Astrocyte (in vitro differentiated cells and primary cell): ENCODE measurements at regions not wholly inside any gene's neighbourhood (a gene's known extent, or its start where the extent isn't known, plus 50 kb on each side); places are given as distances from the start of the nearest gene placed in this dataset.

Experiments
- DNase-seq: peaks from one replicate; pipeline ENCODE4 v3.0.0-alpha.2; 2010; ENCODE audit warnings: low read depth
- FAIRE-seq: peaks from 2 replicates; lab custom pipeline; 2011; peaks lifted over from hg19 to GRCh38; lab: Jason Lieb, UNC
- H2AFZ ChIP-seq: 2 replicates; pipeline ENCODE4 v1.6.0; 2012; ENCODE audit warnings: low read depth, low read length, inconsistent platforms
- H3K27ac ChIP-seq: 2 replicates; pipeline ENCODE4 v1.5.1; 2011; ENCODE audit warnings: low read depth, low read length, inconsistent platforms
- H3K27me3 ChIP-seq: 2 replicates; pipeline ENCODE4 v1.6.0; 2011; ENCODE audit warnings: low read length, inconsistent platforms; ENCODE audit not compliant: insufficient read depth
- H3K36me3 ChIP-seq: 2 replicates; pipeline ENCODE4 v1.5.1; 2011; ENCODE audit warnings: low read length, inconsistent platforms; ENCODE audit not compliant: insufficient read depth
- H3K4me1 ChIP-seq: 2 replicates; pipeline ENCODE4 v1.5.1; 2011; ENCODE audit warnings: low read length, inconsistent platforms; ENCODE audit not compliant: insufficient read depth
- H3K4me2 ChIP-seq: 2 replicates; pipeline ENCODE4 v1.6.0; 2012; ENCODE audit warnings: low read length, inconsistent platforms
- H3K4me3 ChIP-seq: 2 replicates; pipeline ENCODE4 v1.5.1; 2011; ENCODE audit warnings: low read depth, mild to moderate bottlenecking, low read length, inconsistent platforms; ENCODE audit not compliant: insufficient read depth
- H3K79me2 ChIP-seq: 2 replicates; pipeline ENCODE4 v1.6.0; 2012; ENCODE audit warnings: mild to moderate bottlenecking, low read length, inconsistent platforms; ENCODE audit not compliant: insufficient read depth
- H3K9ac ChIP-seq: 2 replicates; pipeline ENCODE4 v1.6.0; 2012; ENCODE audit warnings: mild to moderate bottlenecking, low read length, inconsistent platforms
- H3K9me3 ChIP-seq: 2 replicates; pipeline ENCODE4 v1.5.1; 2012; ENCODE audit warnings: low read depth, mild to moderate bottlenecking, low read length, inconsistent platforms; ENCODE audit not compliant: insufficient read depth
- H4K20me1 ChIP-seq: 2 replicates; pipeline ENCODE4 v1.6.0; 2012; ENCODE audit warnings: low read length, inconsistent platforms; ENCODE audit not compliant: insufficient read depth
- H3K27ac Mint-ChIP-seq: one replicate; pipeline ENCODE4 v1.8.0; 2021; ENCODE audit warnings: mild to moderate bottlenecking, mixed read lengths; ENCODE audit not compliant: unreplicated experiment
- H3K27me3 Mint-ChIP-seq: one replicate; pipeline ENCODE4 v1.8.0; 2021; ENCODE audit warnings: low read depth, mixed read lengths; ENCODE audit not compliant: unreplicated experiment
- H3K36me3 Mint-ChIP-seq: one replicate; pipeline ENCODE4 v1.8.0; 2021; ENCODE audit warnings: low read depth, mixed read lengths; ENCODE audit not compliant: unreplicated experiment
- H3K4me1 Mint-ChIP-seq: one replicate; pipeline ENCODE4 v1.8.0; 2021; ENCODE audit warnings: low read depth, mixed read lengths; ENCODE audit not compliant: unreplicated experiment
- H3K4me3 Mint-ChIP-seq: one replicate; pipeline ENCODE4 v1.8.0; 2021; ENCODE audit warnings: mild to moderate bottlenecking, moderate library complexity, mixed read lengths; ENCODE audit not compliant: unreplicated experiment
- H3K9me3 Mint-ChIP-seq: one replicate; pipeline ENCODE4 v1.8.0; 2021; ENCODE audit warnings: mild to moderate bottlenecking, mixed read lengths; ENCODE audit not compliant: unreplicated experiment
- CTCF ChIP-seq: IDR thresholded peaks from 2 replicates; pipeline ENCODE4 v1.5.1; 2011; ENCODE audit warnings: low read depth, mild to moderate bottlenecking, inconsistent platforms, low read length, moderate library complexity; ENCODE audit not compliant: insufficient read depth
- EZH2 ChIP-seq: IDR thresholded peaks from 2 replicates; pipeline ENCODE4 v1.6.1; 2012; ENCODE audit warnings: mild to moderate bottlenecking, low read length, inconsistent platforms; ENCODE audit not compliant: insufficient read depth

GRCh38 chr3:110383356-110383755 lies 688.3 kb upstream of the NECTIN3 start:
- no peak for FAIRE-seq
- H3K9me3 Mint-ChIP-seq: peaks cover 1% of the 10 kb centered on the region
- no peaks in the 10 kb centered on the region for H3K27me3 Mint-ChIP-seq
- H3K27ac Mint-ChIP-seq: no peak overlapping the region
- Histone ChIP-seq H3K9ac (no peak overlapping the region), H3K27ac (no peak overlapping the region), H4K20me1 (no peaks in the 10 kb centered on the region), H3K27me3 (no peaks in the 10 kb centered on the region), H3K79me2 (no peaks in the 10 kb centered on the region), H2AFZ (no peak overlapping the region), H3K4me1 (no peaks in the 10 kb centered on the region), H3K4me2 (no peak overlapping the region), H3K9me3 (no peaks in the 10 kb centered on the region), H3K4me3 (no peak overlapping the region), H3K36me3 (no peaks in the 10 kb centered on the region)
- DNase-seq: no peak
- no peaks in the 10 kb centered on the region for H3K36me3 Mint-ChIP-seq
- H3K4me3 Mint-ChIP-seq: no peak overlapping the region
- TF ChIP-seq CTCF (no peak), EZH2 (no peak)
- peaks cover 5% of the 10 kb centered on the region for H3K4me1 Mint-ChIP-seq

GRCh38 chr3:110384601-110385000 lies 687.0 kb upstream of the NECTIN3 start:
- Mint-ChIP-seq H3K27me3 (no peaks in the 10 kb centered on the region), H3K9me3 (peaks cover 1% of the 10 kb centered on the region), H3K36me3 (no peaks in the 10 kb centered on the region), H3K4me3 (no peak overlapping the region), H3K27ac (no peak overlapping the region), H3K4me1 (peaks cover 3% of the 10 kb centered on the region)
- TF ChIP-seq CTCF: no peak
- no peak for TF ChIP-seq EZH2
- H3K4me2 ChIP-seq: no peak overlapping the region
- no peaks in the 10 kb centered on the region for H3K4me1 ChIP-seq
- H3K27ac ChIP-seq: no peak overlapping the region
- no peak overlapping the region for H3K4me3 ChIP-seq
- no peaks in the 10 kb centered on the region for H3K27me3 ChIP-seq
- H3K9me3 ChIP-seq: no peaks in the 10 kb centered on the region
- no peaks in the 10 kb centered on the region for H4K20me1 ChIP-seq
- DNase-seq (peak; percentile 50), FAIRE-seq (no peak)
- no peaks in the 10 kb centered on the region for H3K36me3 ChIP-seq
- no peak overlapping the region for H2AFZ ChIP-seq
- no peaks in the 10 kb centered on the region for H3K79me2 ChIP-seq
- no peak overlapping the region for H3K9ac ChIP-seq

GRCh38 chr3:110389005-110389404 lies 682.6 kb upstream of the NECTIN3 start:
- no peaks in the 10 kb centered on the region for H3K27me3 Mint-ChIP-seq
- Histone ChIP-seq H3K9ac (no peak overlapping the region), H3K79me2 (no peaks in the 10 kb centered on the region), H3K9me3 (no peaks in the 10 kb centered on the region), H3K27me3 (no peaks in the 10 kb centered on the region), H3K4me1 (peaks cover 8% of the 10 kb centered on the region), H4K20me1 (no peaks in the 10 kb centered on the region), H3K4me2 (no peak overlapping the region), H2AFZ (no peak overlapping the region), H3K27ac (no peak overlapping the region), H3K4me3 (no peak overlapping the region), H3K36me3 (no peaks in the 10 kb centered on the region)
- TF ChIP-seq CTCF (no peak), EZH2 (no peak)
- peaks cover 14% of the 10 kb centered on the region for H3K4me1 Mint-ChIP-seq
- H3K9me3 Mint-ChIP-seq: peaks cover 1% of the 10 kb centered on the region
- H3K36me3 Mint-ChIP-seq: no peaks in the 10 kb centered on the region
- no peak overlapping the region for H3K4me3 Mint-ChIP-seq
- FAIRE-seq (no peak), DNase-seq (no peak)
- no peak overlapping the region for H3K27ac Mint-ChIP-seq
